ENCODE measurements at regions not wholly inside any gene's neighbourhood (a gene's known extent, or its start where the extent isn't known, plus 50 kb on each side); places are given as distances from the start of the nearest gene placed in this dataset.

GRCh38 chr3:177795216-177795615, 597.9 kb upstream of the TBL1XR1 start:
- TF ChIP-seq EZH2 (IDR thresholded peaks at IDR 0.05; ENCODE audit: borderline replicate concordance, insufficient read depth, low read depth, low read length, poor library complexity, severe bottlenecking), result no peak
- TF ChIP-seq, protein P1, sequence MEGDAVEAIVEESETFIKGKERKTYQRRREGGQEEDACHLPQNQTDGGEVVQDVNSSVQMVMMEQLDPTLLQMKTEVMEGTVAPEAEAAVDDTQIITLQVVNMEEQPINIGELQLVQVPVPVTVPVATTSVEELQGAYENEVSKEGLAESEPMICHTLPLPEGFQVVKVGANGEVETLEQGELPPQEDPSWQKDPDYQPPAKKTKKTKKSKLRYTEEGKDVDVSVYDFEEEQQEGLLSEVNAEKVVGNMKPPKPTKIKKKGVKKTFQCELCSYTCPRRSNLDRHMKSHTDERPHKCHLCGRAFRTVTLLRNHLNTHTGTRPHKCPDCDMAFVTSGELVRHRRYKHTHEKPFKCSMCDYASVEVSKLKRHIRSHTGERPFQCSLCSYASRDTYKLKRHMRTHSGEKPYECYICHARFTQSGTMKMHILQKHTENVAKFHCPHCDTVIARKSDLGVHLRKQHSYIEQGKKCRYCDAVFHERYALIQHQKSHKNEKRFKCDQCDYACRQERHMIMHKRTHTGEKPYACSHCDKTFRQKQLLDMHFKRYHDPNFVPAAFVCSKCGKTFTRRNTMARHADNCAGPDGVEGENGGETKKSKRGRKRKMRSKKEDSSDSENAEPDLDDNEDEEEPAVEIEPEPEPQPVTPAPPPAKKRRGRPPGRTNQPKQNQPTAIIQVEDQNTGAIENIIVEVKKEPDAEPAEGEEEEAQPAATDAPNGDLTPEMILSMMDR (IDR thresholded peaks at IDR 0.05), result no peak
